IMR-90 (cell line): ENCODE measurements at regions not wholly inside any gene's neighbourhood (a gene's known extent, or its start where the extent isn't known, plus 50 kb on each side); places are given as distances from the start of the nearest gene placed in this dataset.

Source experiments
- ATAC-seq: fragments of 200-7000 bp; cut with Tn5 transposase; 2 replicates; pipeline ENCODE4 v1.9.1; 2020; ENCODE audit warnings: low read depth, mild to moderate bottlenecking, moderate library complexity
- BruUV-seq: library from RNA; stranded (reverse); fragments of 400-500 nt; replicated peaks from 2 replicates; lab custom pipeline; 2021; lab: Mats Ljungman, UMichigan
- CTCF ChIA-PET: fragments of 300-600 bp; formaldehyde crosslinking; extraction: SDS; loops from one replicate; lab custom pipeline; 2021; ENCODE audit warnings: antibody characterized with exemption; lab: Yijun Ruan, JAX
- POLR2A ChIA-PET: fragments of 300-600 bp; sonication (Branson Sonifier 250); formaldehyde crosslinking; loops from one replicate; lab custom pipeline; 2022; ENCODE audit warnings: antibody characterized with exemption; ENCODE audit not compliant: unreplicated experiment; lab: Charles Lee
- DNase-seq: peaks from one replicate; pipeline ENCODE4 v3.0.0; 2013
- H2AFZ ChIP-seq: replicated peaks from 2 replicates; pipeline ENCODE3; 2013; ENCODE audit warnings: low read length, mild to moderate bottlenecking; ENCODE audit not compliant: poor library complexity
- H2AK5ac ChIP-seq: 2 replicates; pipeline ENCODE4 v1.6.1; 2013; ENCODE audit warnings: low read depth, low read length, inconsistent platforms
- H2AK9ac ChIP-seq: replicated peaks from 2 replicates; pipeline ENCODE3; 2013; ENCODE audit warnings: mild to moderate bottlenecking, low read depth, low read length, moderate library complexity; ENCODE audit not compliant: poor library complexity
- H2BK120ac ChIP-seq: 2 replicates; pipeline ENCODE4 v1.6.1; 2013; ENCODE audit warnings: low read depth, low read length, inconsistent platforms
- H2BK15ac ChIP-seq: 3 replicates; pipeline ENCODE4 v1.6.1; 2013; ENCODE audit warnings: low read depth, low read length, inconsistent platforms
- H2BK20ac ChIP-seq: 2 replicates; pipeline ENCODE4 v1.6.1; 2013; ENCODE audit warnings: low read depth, mild to moderate bottlenecking, inconsistent platforms, low read length, moderate library complexity
- H2BK5ac ChIP-seq: 2 replicates; pipeline ENCODE4 v1.6.1; 2013; ENCODE audit warnings: mild to moderate bottlenecking, low read depth, low read length, inconsistent platforms; ENCODE audit not compliant: poor library complexity, severe bottlenecking
- H3K14ac ChIP-seq: replicated peaks from 2 replicates; pipeline ENCODE4 v1.6.1; 2013; ENCODE audit warnings: low read depth, low read length, inconsistent platforms
- H3K18ac ChIP-seq: 2 replicates; pipeline ENCODE4 v1.6.1; 2013; ENCODE audit warnings: low read depth, low read length, control low read depth
- H3K23ac ChIP-seq: 2 replicates; pipeline ENCODE4 v1.6.1; 2013; ENCODE audit warnings: low read depth, low read length, inconsistent platforms
- H3K27ac ChIP-seq: 2 replicates; pipeline ENCODE4 v1.5.1; 2013; ENCODE audit warnings: mild to moderate bottlenecking, control low read depth, low read length; ENCODE audit not compliant: insufficient read depth
- H3K27me3 ChIP-seq: 2 replicates; pipeline ENCODE4 v1.6.1; 2013; ENCODE audit warnings: low read length; ENCODE audit not compliant: control insufficient read depth, insufficient read depth
- H3K36me3 ChIP-seq: 2 replicates; pipeline ENCODE4 v1.6.1; 2013; ENCODE audit warnings: low read length, mixed read lengths; ENCODE audit not compliant: control insufficient read depth, insufficient read depth
- H3K4ac ChIP-seq: 2 replicates; pipeline ENCODE4 v1.6.1; 2013; ENCODE audit warnings: low read depth, low read length, inconsistent platforms
- H3K4me1 ChIP-seq: 2 replicates; pipeline ENCODE4 v1.6.1; 2013; ENCODE audit warnings: low read length, mixed read lengths; ENCODE audit not compliant: control insufficient read depth, insufficient read depth
- H3K4me2 ChIP-seq: 2 replicates; pipeline ENCODE4 v1.6.1; 2013; ENCODE audit warnings: low read depth, mild to moderate bottlenecking, control low read depth, low read length, moderate library complexity
- H3K4me3 ChIP-seq: 2 replicates; pipeline ENCODE4 v1.5.1; 2013; ENCODE audit warnings: low read depth, mild to moderate bottlenecking, control low read depth, low read length, moderate library complexity; ENCODE audit not compliant: insufficient read depth
- H3K56ac ChIP-seq: 2 replicates; pipeline ENCODE4 v1.6.1; 2013; ENCODE audit warnings: low read length, inconsistent platforms; ENCODE audit not compliant: insufficient read depth; ENCODE audit errors: extremely low read depth
- H3K79me1 ChIP-seq, 2 experiments: 2 replicates each; pipeline ENCODE4 v1.6.1; 2013; ENCODE audit warnings: low read length in 2 of 2, inconsistent platforms in 1 of 2, low read depth in 1 of 2
- H3K9ac ChIP-seq: 2 replicates; pipeline ENCODE4 v1.6.1; 2013; ENCODE audit warnings: low read depth, low read length, control low read depth
- H3K9me1 ChIP-seq: 2 replicates; pipeline ENCODE4 v1.6.1; 2013; ENCODE audit warnings: low read length, inconsistent platforms; ENCODE audit not compliant: insufficient read depth
- H3K9me3 ChIP-seq: 2 replicates; pipeline ENCODE4 v1.6.1; 2013; ENCODE audit warnings: low read length; ENCODE audit not compliant: control insufficient read depth, insufficient read depth
- H4K20me1 ChIP-seq: 2 replicates; pipeline ENCODE4 v1.6.1; 2013; ENCODE audit warnings: low read length, inconsistent platforms; ENCODE audit not compliant: insufficient read depth
- H4K5ac ChIP-seq: 2 replicates; pipeline ENCODE4 v1.6.1; 2013; ENCODE audit warnings: mild to moderate bottlenecking, low read depth, low read length, control low read depth
- H4K8ac ChIP-seq, 2 experiments: 2 replicates each; pipeline ENCODE4 v1.6.1; 2013; ENCODE audit warnings: low read depth in 2 of 2, low read length in 2 of 2, control low read depth in 1 of 2, inconsistent platforms in 1 of 2
- H4K91ac ChIP-seq: 2 replicates; pipeline ENCODE4 v1.6.1; 2013; ENCODE audit warnings: low read depth, low read length, inconsistent platforms; ENCODE audit not compliant: insufficient read depth
- BHLHE40 ChIP-seq: fragments of 150-350 bp; IDR thresholded peaks from 2 replicates; pipeline ENCODE4 v1.6.1; 2016; ENCODE audit warnings: mild to moderate bottlenecking, low read depth, low read length
- FOS ChIP-seq: fragments of 150-350 bp; IDR thresholded peaks from 2 replicates; pipeline ENCODE4 v1.6.1; 2016; ENCODE audit warnings: low read depth, low read length
- POLR2A ChIP-seq: IDR thresholded peaks from 2 replicates; pipeline ENCODE4 v1.6.1; 2012; ENCODE audit warnings: mild to moderate bottlenecking, low read depth, low read length
- RAD21 ChIP-seq: IDR thresholded peaks from 2 replicates; pipeline ENCODE4 v1.6.1; 2012; ENCODE audit warnings: low read length, improper control_type of control experiment
- WGBS, 2 experiments: methylation state at CpG; one replicate each; pipeline versions ENCODE4 v1.1.5 to v1.1.7; 2013; ENCODE audit warnings: missing lambda C conversion rate in 2 of 2; ENCODE audit not compliant: insufficient read length in 1 of 2; ENCODE audit errors: extremely low coverage in 2 of 2; 5-methylcytosine and 5-hydroxymethylcytosine counted together
- dilution Hi-C: fragments of 300-500 bp; cut with HindIII; formaldehyde crosslinking; loops from one replicate; pipeline ENCODE4 v1.14.3; 2018; ENCODE audit warnings: low sequenced_read_pairs; ENCODE audit not compliant: unreplicated experiment
- in situ Hi-C: fragments of 300-500 bp; cut with MboI; formaldehyde crosslinking; loops from 3 replicates; pipeline ENCODE4 v1.14.3; 2019; ENCODE audit warnings: low sequenced_read_pairs, inconsistent platforms, mixed read lengths
- intact Hi-C: fragments of 100-400 bp; cut with micrococcal nuclease; formaldehyde crosslinking; loops from 2 replicates; pipeline ENCODE4 v1.10.0; 2022
- TF ChIP-seq, protein P1 (sequence below): fragments of 150-350 bp; IDR thresholded peaks from 2 replicates; pipeline ENCODE4 v1.6.1; 2017; ENCODE audit warnings: mild to moderate bottlenecking, antibody characterized with exemption, low read length, low read depth
- TF ChIP-seq, protein P2 (sequence below): fragments of 150-350 bp; IDR thresholded peaks from 2 replicates; pipeline ENCODE4 v1.6.1; 2016; ENCODE audit warnings: low read depth, mild to moderate bottlenecking, low read length, moderate library complexity, borderline replicate concordance

DNA sequence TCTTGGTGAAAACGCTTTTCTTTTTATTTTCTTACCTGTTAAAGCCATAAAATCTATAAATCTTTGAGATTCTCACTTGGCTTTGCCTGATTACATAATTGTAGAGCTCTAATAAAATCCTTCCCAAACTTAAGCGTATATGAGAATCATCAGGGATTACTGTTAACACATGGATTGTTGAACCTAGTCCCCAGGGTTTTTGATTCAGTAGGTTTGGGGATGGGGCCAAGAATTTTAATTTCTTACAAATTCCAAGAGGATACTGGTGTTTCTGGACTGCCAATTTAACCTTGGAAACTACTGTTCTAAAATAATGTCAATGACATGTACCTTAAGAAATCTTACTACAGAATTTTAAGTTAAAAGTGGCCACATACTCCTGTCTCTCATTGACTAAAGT is 694.2 kb downstream of the BRINP3 start:
- Histone ChIP-seq H2BK20ac (no peak overlapping the region), H2BK15ac (no peak overlapping the region), H2AFZ (no peak overlapping the region), H3K79me1 (no peaks in the 10 kb centered on the region), H3K23ac (no peak overlapping the region), H4K5ac (no peak overlapping the region), H3K18ac (no peak overlapping the region), H3K9me3 (no peaks in the 10 kb centered on the region), H3K56ac (no peak overlapping the region), H3K4me1 (no peaks in the 10 kb centered on the region), H3K9me1 (no peaks in the 10 kb centered on the region), H3K36me3 (no peaks in the 10 kb centered on the region), H3K27me3 (no peaks in the 10 kb centered on the region), H2AK5ac (no peak overlapping the region), H3K27ac (no peak overlapping the region), H4K20me1 (no peaks in the 10 kb centered on the region), H4K8ac (no peak overlapping the region), H3K4ac (no peak overlapping the region), H2AK9ac (no peak overlapping the region), H3K14ac (no peak overlapping the region), H3K4me3 (no peak overlapping the region), H3K9ac (no peak overlapping the region), H3K4me2 (no peak overlapping the region), H4K91ac (no peak overlapping the region), H2BK5ac (no peak overlapping the region), H2BK120ac (no peak overlapping the region)
- in situ Hi-C loops: no loop called here
- ChIA-PET CTCF (no interaction called here), POLR2A (no interaction called here)
- no TSS peak for BruUV-seq
- TF ChIP-seq, protein P1, sequence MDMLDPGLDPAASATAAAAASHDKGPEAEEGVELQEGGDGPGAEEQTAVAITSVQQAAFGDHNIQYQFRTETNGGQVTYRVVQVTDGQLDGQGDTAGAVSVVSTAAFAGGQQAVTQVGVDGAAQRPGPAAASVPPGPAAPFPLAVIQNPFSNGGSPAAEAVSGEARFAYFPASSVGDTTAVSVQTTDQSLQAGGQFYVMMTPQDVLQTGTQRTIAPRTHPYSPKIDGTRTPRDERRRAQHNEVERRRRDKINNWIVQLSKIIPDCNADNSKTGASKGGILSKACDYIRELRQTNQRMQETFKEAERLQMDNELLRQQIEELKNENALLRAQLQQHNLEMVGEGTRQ: no peak
- TF ChIP-seq RAD21 (no peak), POLR2A (no peak), BHLHE40 (no peak), FOS (no peak)
- TF ChIP-seq, protein P2, sequence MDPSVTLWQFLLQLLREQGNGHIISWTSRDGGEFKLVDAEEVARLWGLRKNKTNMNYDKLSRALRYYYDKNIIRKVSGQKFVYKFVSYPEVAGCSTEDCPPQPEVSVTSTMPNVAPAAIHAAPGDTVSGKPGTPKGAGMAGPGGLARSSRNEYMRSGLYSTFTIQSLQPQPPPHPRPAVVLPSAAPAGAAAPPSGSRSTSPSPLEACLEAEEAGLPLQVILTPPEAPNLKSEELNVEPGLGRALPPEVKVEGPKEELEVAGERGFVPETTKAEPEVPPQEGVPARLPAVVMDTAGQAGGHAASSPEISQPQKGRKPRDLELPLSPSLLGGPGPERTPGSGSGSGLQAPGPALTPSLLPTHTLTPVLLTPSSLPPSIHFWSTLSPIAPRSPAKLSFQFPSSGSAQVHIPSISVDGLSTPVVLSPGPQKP: no peak
- WGBS, 2 experiments: no CpG with 5 or more reads among the region's 2 CpGs
- DNase-seq: no peak
- intact Hi-C loops: no loop called here
- dilution Hi-C loops: no loop called here
- ATAC-seq: no peak
